ENCODE measurements at regions not wholly inside any gene's neighbourhood (a gene's known extent, or its start where the extent isn't known, plus 50 kb on each side); places are given as distances from the start of the nearest gene placed in this dataset.

DNA sequence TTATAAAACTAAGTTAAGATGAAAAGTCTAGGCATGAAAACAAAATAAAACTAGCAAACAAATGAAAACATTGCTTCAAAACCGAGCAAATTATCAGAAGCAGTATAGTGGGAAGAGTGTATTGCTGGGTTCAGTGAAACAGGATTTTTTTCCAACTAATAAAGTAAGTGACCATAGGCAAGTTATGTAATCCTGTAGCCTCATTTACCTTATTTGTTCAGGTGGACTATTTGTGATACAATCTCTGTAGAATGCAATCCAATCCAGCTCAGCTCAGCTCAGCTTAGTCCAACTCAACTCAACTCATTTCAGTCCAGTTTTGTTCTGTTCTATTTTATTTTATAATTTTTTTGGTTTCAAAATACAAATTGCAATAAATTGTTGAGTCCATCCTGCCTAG, 276.7 kb upstream of the LRIG3 start:
- no peak for DNase-seq

- DNase-seq, result no peak
These were observed 274.5 kb upstream of the LRIG3 start for GRCh38 chr12:59194794-59195193.

GRCh38 chr12:59193476-59194050, 273.3 kb upstream of the LRIG3 start:
- no peak for DNase-seq

DNA sequence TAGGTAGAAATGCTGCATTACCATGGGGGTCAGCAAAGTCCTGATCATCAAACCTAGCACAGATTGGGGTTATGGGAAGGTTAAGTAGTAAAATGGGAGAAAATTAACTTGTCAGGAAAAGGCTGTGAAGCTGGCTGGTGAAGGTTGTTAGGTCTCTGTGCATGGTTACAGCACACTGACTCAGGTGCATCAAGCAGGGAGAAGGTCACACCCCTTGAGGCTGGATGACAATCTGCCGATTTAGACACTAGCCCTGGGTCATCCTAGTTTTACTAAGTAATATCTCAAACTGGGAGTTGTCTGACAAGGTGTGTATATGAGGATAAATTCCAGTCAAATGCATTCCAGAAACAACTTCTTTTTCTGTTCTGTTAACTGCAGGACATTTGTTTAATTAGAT, 271.1 kb upstream of the LRIG3 start:
- no peak for DNase-seq

DNA sequence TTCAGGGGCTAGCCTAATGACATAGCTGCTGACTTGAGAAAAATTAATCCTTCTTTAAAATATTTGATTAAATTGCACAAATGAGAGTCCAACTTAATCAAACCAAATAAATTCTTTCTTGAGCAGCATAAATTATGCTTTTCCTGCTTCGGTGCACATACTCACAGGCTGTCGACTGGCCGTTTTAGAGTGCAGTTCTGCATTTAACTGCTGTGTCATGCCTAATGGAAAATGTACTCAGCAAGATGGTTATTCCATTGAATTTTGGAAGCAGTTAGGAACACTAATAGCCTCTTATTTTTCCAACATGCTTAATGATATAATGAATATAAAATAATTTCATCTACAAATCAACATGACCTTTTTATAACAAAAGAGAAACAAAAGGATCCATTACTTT, 266.1 kb upstream of the LRIG3 start:
- DNase-seq, result no peak

GRCh38 chr12:59185295-59185694, 265.0 kb upstream of the LRIG3 start:
- DNase-seq, result no peak

- no peak for DNase-seq
These were observed 262.6 kb upstream of the LRIG3 start for GRCh38 chr12:59182658-59183455.

DNA sequence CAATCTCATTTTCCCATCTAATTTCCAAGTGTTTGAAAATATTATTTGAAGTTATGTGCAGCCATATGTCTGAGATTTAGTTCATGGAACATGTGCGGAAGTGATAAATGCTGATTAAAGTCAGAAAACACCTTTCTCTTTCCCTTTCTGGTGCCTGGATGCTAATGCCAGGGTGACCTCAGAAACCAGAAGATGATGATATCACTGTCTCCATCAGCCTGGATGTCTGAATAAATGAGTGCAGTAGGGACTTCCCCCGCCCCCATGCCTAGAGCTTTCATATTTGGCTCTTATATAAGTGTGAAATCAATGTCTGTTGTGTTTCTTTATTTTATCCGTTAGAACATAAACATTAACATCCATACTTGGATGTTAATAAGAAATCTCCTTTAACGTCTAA, 261.9 kb upstream of the LRIG3 start:
- no peak for DNase-seq

- no peak for DNase-seq
These were observed 261.0 kb upstream of the LRIG3 start for GRCh38 chr12:59181196-59181777.

DNA sequence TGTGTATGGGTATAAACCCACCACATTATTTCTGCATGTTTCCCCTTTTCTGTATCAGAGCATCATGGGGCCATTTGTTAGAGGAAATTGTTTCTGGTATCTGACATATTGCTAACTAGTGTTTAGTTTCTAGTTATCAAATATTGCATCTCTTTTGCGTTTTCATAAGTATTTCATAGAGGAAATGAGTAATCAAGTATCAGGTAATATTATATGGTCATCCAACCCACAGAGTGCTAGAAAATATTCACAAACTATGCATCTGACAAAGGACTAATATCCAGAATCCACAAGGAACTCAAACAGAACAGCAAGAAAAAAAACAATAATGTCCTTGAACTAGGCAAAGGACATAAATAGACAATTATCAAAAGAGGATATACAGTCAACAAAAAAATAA, 258.9 kb upstream of the LRIG3 start:
- no peak for DNase-seq

GRCh38 chr12:59173695-59174094, 253.4 kb upstream of the LRIG3 start:
- no peak for DNase-seq

- no peak for DNase-seq
These were observed 248.3 kb upstream of the LRIG3 start for GRCh38 chr12:59168647-59169046.

GRCh38 chr12:59166457-59166856, 246.2 kb upstream of the LRIG3 start:
- DNase-seq, result no peak

DNA sequence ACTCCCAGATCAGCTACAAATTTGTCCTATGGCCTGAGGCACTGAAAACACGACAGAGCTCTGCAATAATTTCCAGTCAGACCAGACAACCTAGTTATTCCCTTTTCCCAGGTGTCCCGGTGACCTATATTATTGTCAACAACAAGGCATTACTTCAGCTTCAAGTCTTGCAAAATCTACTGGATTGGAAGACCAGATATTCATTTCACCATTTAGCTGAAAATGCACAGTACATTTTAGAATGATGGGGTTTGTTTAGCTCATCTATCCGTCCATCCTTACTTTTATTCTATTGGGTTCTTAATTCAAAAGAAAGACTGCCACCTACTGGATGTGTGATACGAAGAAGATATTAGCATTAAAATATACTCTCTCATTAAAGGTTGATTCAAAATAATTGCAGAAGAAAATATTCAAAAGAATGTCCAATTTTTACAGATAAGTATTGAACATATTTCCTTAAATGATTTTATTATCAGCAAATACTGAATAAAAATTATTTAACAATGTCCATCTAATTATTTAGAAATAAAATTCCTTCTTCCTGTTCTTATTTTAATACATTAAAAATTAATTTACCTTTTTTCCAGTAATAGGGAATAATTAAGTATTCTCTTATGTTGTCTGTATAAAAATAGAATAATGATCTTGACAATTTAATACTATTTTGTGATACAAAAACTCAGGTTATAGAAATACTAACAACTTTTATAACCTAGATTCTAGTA, 244.9 kb upstream of the LRIG3 start:
- peak; percentile 61 for DNase-seq

GRCh38 chr12:59164226-59164625, 243.9 kb upstream of the LRIG3 start:
- no peak for DNase-seq

DNA sequence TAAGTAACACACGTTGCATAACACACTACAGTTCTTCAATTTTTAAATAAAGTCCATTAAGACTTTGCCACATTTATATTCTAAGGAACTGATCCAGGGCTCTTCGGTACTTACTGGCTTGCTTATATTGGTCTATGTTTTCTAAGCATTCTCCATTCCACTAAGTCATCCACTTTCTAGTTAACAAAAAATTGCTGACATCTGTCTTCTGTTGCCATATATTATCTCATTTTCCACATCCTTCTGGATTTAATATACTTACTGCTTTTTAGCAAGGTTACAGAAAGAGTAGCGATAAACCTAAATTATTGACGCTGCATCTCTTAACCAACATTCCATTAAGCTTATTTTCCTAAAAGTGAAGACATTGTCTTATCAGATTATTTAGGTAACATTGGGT, 238.4 kb upstream of the LRIG3 start:
- no peak for DNase-seq

- no peak for DNase-seq
These were observed 237.8 kb upstream of the LRIG3 start for GRCh38 chr12:59158066-59158465.

DNA sequence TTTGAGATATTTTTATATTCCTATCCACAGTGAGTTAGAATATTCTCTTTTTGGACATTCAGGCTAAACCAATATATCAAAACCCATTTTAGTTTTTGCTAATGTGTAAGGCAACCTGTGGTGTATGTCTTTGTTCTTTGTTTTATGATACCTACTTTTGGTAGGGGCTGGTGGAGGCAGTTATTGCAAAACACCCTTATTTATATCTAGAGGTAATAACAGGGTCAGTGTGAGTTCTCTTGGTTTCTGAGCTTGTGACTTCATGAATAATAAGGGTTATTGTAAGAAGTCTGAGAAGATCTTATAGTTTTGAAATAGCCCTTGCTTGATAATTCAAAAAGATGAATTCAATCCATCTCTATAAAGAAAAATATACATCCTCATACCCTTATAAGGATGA, 235.1 kb upstream of the LRIG3 start:
- no peak for DNase-seq

- DNase-seq, result no peak
These were observed 230.9 kb upstream of the LRIG3 start for GRCh38 chr12:59151243-59151642.

- peak; percentile 90 for DNase-seq
These were observed 229.8 kb upstream of the LRIG3 start for GRCh38 chr12:59149995-59150642.

DNA sequence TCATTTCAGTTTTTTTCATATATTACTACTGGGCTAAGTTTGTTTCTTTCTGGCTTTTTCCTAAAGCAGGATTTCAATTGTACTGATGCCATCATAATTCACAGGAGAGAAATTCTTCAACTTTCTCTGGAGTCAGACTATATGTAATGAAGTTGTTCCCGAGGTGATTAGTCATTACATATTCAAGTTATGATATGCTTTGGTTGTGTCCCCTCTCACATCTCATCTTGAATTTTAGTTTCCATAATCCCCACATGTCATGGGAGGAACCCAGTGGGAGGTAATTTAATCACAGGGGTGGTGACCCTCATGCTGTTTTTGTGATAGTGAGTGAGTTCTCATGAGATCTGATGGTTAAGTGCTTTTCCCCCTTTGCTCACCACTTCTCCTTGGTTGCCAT, 227.5 kb upstream of the LRIG3 start:
- DNase-seq, result no peak

DNA sequence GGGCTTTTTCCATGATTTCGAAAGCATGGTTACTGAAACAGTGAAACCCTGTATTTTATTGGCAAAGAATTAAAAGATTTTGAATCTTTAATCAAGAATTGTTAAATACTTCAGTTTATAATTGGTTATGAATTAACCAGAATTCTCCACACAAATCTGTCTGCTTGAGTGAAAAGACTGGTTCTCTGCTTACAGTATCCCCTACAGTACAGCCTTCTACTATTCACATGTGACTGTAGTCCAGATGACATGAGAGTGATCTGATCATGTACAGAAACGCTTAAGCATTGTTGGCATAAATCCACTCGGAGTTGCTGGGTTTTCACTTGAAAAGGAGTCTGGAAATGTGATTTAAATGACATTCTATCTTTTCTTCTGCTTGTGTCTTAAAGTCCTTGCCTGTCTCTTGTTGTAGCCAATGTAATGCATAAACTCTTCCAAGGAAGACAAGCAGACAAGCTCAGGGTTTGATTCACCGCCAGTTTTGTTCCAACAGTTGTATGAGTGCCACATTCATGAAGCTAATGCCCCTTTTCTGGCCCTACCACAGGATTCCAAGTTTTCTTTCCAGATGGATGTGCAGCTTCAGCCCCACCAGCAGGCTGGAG, 222.0 kb upstream of the LRIG3 start:
- no peak for DNase-seq

DNA sequence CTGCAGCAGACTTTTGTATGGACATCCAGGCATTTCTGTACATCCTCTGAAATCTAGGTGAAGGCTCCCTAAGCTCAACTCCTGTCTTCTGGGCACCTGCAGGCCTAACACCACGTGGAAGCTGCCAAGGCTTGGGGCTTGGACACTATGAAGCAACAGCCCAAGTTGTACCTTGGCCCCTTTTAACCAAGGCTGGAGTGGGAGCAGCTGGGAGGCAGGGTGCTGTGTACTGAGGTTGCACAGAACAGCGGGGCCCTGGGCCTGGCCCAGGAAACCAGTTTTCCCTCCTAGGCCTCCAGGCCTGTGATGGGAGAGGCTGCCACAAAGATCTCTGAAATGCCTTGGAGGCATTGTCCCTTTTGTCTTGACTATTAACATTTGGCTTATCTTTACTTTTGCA, 214.4 kb upstream of the LRIG3 start:
- DNase-seq, result no peak
